ENCODE measurements at regions not wholly inside any gene's neighbourhood (a gene's known extent, or its start where the extent isn't known, plus 50 kb on each side); places are given as distances from the start of the nearest gene placed in this dataset.

DNA sequence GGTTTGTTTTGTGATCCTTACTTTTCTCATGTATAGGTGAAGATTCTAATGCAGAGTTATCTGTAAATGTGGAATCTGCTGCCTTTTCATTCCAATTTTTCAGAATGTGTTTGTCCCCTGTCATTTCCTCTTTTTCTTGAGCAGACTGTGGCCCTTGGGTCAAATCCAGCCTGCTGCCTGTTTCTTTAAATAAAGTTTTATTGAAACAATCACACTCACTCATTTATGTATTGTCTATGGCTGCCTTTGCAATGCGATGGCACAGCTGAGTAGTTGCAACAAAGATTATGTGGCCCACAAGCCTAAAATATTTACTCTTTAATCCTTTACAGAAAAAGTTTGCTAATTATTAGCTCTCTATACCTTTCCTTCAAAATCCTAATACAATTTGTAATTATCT, 116.3 kb upstream of the NPHP3 start:
- peaks cover 18 to 51% of the 10 kb centered on the region in 2 donors for H3K27me3 Mint-ChIP-seq
- no peaks in the 10 kb centered on the region for H3K9me3 Mint-ChIP-seq
- no peak overlapping the region for H3K27ac Mint-ChIP-seq
- no peaks in the 10 kb centered on the region for H3K36me3 Mint-ChIP-seq (ENCODE audit: insufficient read depth)
- no peak overlapping the region for H3K4me3 Mint-ChIP-seq
- no peak for DNase-seq
- H3K4me1 Mint-ChIP-seq (ENCODE audit: low read depth in 2 of 2): no peaks in the 10 kb centered on the region
- ATAC-seq (replicated peaks): no peak

DNA sequence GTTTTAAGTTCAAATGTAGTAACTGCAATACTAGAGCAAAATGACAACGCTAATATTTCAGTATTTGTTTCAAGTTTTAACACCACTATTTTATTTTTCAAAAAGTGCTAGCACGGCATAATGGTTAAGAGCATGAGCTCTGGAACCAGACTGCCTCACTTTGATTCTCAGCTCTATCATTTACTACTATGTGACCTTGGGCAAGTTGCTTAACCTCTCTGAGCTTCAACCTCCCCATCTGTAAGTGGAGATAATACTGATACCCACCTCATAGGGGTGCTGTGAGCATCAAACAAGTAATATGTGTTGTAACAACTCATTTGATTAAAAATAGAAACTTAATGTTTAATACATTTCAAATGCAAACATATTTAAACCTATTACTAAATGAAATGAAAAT, 115.4 kb upstream of the NPHP3 start:
- ATAC-seq (replicated peaks) (no peak), DNase-seq (no peak)
- no peaks in the 10 kb centered on the region for H3K9me3 Mint-ChIP-seq
- no peak overlapping the region for H3K4me3 Mint-ChIP-seq
- H3K36me3 Mint-ChIP-seq (ENCODE audit: insufficient read depth): no peaks in the 10 kb centered on the region
- H3K27me3 Mint-ChIP-seq: peaks cover 15 to 44% of the 10 kb centered on the region in 2 donors
- H3K27ac Mint-ChIP-seq: no peak overlapping the region
- no peaks in the 10 kb centered on the region for H3K4me1 Mint-ChIP-seq (ENCODE audit: low read depth in 2 of 2)

DNA sequence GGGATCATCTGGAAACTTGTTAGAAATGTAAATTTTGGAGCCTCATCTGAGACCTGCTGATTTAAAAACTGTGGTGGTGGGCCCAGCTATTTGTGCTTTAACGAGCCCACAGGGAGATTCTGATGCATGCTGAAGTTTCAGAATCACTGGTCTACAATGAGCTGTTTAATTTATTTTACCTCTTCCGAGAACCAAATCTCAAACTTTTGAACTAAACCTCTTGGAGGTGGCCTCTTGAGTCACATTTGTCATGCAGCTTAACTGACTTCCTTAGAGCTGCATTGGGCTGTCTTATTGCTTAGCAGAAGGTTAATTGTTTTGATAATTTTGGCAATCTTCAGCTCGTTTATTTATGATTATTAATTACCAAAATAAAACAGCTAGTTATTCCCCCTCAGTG, 112.1 kb upstream of the NPHP3 start:
- Mint-ChIP-seq H3K9me3 (no peaks in the 10 kb centered on the region), H3K27me3 (peaks cover 6 to 19% of the 10 kb centered on the region in 2 donors), H3K36me3 (ENCODE audit: insufficient read depth) (no peaks in the 10 kb centered on the region), H3K4me3 (no peak overlapping the region), H3K27ac (no peak overlapping the region), H3K4me1 (ENCODE audit: low read depth in 2 of 2) (no peaks in the 10 kb centered on the region)
- ATAC-seq (replicated peaks) (no peak), DNase-seq (no peak)

DNA sequence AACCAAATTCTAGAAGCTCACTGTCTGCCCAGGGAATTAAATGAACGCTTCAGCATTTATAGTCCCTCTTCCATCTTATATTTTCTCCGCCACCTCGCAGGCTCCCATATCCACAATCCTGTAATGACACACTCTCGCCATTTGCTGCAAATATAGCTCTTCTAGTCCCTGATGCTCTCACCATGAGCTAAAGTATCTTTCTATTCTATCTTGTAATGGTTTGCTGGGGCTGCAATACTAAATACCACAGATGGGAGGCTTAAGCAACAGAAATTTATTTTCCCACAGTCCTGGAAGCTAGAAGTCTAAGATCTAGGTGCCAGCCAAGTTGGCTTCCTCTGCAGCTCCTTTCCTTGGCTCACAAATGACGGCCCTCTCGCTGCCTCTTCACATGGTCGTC, 106.9 kb upstream of the NPHP3 start:
- H3K27me3 Mint-ChIP-seq: peaks cover 0 to 5% of the 10 kb centered on the region in 2 donors

DNA sequence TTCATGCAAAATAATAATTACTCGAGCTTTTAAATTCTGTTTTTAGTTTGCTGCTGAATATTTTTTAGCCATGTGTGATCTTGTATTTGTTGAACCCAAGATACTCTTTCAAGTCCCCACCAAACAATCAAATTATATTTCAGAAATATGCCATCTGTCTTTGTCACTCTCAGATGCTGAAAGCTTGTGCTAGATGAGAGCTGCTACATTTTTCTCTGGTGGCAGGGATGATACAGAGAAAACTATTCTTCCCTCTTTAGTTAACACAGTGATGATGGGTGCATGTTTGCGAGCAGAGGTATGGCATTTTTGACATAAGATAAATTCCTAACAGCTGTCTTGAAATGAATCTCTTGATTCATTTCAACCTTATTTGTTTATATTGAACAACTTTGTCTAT, 100.6 kb upstream of the NPHP3 start:
- ATAC-seq (replicated peaks) (no peak), DNase-seq (no peak)
- no peak overlapping the region for H3K27ac Mint-ChIP-seq
- no peaks in the 10 kb centered on the region for H3K36me3 Mint-ChIP-seq (ENCODE audit: insufficient read depth)
- H3K27me3 Mint-ChIP-seq: peaks cover 6 to 10% of the 10 kb centered on the region in 2 donors
- H3K9me3 Mint-ChIP-seq: peaks cover 0 to 2% of the 10 kb centered on the region in 2 donors
- H3K4me3 Mint-ChIP-seq: no peak overlapping the region
- H3K4me1 Mint-ChIP-seq (ENCODE audit: low read depth in 2 of 2): no peaks in the 10 kb centered on the region

More for the DNA sequence above, 106.9 kb upstream of the NPHP3 start:
- H3K9me3 Mint-ChIP-seq: peaks cover 0 to 2% of the 10 kb centered on the region in 2 donors
- DNase-seq (no peak), ATAC-seq (replicated peaks) (no peak)
- H3K27ac Mint-ChIP-seq: no peak overlapping the region
- no peak overlapping the region for H3K4me3 Mint-ChIP-seq
- H3K4me1 Mint-ChIP-seq (ENCODE audit: low read depth in 2 of 2): no peaks in the 10 kb centered on the region
- H3K36me3 Mint-ChIP-seq (ENCODE audit: insufficient read depth): no peaks in the 10 kb centered on the region

DNA sequence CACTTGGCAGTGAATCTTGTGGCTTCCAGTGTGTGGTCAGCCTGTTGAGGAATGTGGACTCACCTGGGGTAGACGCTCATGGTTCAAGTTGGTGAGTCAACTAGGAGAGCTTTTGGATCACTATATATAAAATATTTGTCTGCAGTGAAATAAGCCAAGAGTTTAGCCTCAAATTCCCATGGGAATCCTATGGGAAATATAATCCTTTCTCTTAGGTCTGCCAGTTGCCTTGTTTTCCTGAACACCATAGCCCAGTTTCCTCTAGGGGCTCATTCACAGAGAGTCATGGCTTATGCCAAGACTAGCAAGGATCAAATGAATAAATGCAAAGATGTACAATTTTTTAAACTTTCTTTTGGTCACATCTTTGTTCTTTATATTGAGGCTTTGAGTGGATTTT, 100.1 kb upstream of the NPHP3 start:
- Mint-ChIP-seq H3K27me3 (peaks cover 6 to 15% of the 10 kb centered on the region in 2 donors), H3K4me1 (ENCODE audit: low read depth in 2 of 2) (no peaks in the 10 kb centered on the region), H3K27ac (no peak overlapping the region), H3K4me3 (no peak overlapping the region), H3K9me3 (peaks cover 0 to 2% of the 10 kb centered on the region in 2 donors), H3K36me3 (ENCODE audit: insufficient read depth) (no peaks in the 10 kb centered on the region)
- ATAC-seq (replicated peaks) (no peak), DNase-seq (no peak)

DNA sequence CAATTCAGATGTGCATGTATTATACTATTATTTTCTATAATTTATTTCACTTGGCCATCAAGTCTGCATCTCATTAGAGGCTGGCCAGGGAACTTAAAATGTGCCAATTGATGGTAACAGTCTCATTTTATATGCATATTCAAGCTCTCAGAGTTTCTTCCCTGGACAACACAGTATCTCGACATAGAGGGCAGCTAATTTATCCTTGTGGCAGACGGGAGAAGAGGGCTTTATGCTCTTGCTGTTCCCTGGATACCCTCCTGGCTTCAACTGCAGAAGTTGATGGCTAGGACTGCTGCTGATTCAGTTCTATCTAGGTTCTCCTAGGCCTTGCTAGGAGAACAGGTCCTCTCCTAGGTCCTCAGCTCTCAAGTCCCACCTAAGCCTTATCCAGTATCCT, 99.1 kb upstream of the NPHP3 start:
- Mint-ChIP-seq H3K4me1 (ENCODE audit: low read depth in 2 of 2) (no peaks in the 10 kb centered on the region), H3K36me3 (ENCODE audit: insufficient read depth) (no peaks in the 10 kb centered on the region), H3K4me3 (no peak overlapping the region), H3K9me3 (peaks cover 0 to 2% of the 10 kb centered on the region in 2 donors), H3K27ac (no peak overlapping the region), H3K27me3 (peaks cover 12 to 15% of the 10 kb centered on the region in 2 donors)
- no peak for ATAC-seq (replicated peaks)
- no peak for DNase-seq

DNA sequence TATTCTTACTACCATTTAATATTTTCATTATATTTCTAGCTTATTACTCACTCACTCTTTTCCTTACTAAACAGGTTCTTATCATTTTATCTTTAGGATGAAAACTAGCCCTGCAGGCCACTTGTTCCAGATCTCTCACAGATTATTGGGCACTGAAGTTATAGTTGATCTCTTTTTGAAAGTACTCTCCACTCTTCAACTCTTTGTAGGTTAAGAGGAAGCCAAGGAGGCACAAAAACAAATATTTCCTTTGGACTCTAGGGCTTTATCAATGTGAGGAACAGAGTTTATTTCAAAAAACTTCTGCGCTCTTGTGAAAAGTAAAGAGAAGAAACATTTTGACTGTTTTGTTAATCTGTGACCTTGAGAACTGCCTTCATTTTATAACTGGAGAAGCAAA, 96.0 kb upstream of the NPHP3 start:
- ATAC-seq (replicated peaks): no peak
- H3K27me3 Mint-ChIP-seq: peaks cover 14 to 20% of the 10 kb centered on the region in 2 donors
- no peaks in the 10 kb centered on the region for H3K36me3 Mint-ChIP-seq (ENCODE audit: insufficient read depth)
- no peaks in the 10 kb centered on the region for H3K4me1 Mint-ChIP-seq (ENCODE audit: low read depth in 2 of 2)
- peaks cover 2 to 4% of the 10 kb centered on the region in 2 donors for H3K9me3 Mint-ChIP-seq
- H3K27ac Mint-ChIP-seq: no peak overlapping the region
- no peak for DNase-seq
- H3K4me3 Mint-ChIP-seq: no peak overlapping the region

DNA sequence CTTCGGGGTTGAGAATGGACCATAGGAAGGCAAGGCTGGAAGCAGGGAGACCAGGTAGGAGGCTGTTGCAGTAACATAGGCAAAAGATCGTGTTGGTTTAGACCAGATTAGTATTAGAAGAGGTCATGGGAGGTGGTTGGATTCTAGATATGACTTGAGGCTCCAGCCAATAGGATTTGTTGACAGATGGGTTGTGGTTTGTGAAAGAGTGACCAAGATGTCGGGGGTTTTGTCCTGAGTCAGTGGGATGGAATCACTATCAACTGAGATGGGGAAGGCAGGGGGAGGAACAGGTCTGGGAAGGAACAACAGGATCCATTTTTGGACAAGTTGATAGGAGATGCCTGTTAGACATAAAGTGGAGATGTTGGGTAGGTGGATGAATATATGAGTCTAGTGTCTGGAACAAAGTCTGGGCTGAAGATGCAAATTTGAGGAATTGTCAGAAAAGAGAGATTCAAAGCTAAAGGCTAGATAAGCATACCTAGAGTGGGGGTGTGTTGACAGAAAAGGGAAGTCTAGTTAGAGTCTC, 95.5 kb upstream of the NPHP3 start:
- Mint-ChIP-seq H3K36me3 (ENCODE audit: insufficient read depth) (no peaks in the 10 kb centered on the region), H3K27me3 (peaks cover 16 to 23% of the 10 kb centered on the region in 2 donors), H3K4me3 (no peak overlapping the region), H3K27ac (no peak overlapping the region), H3K4me1 (ENCODE audit: low read depth in 2 of 2) (no peaks in the 10 kb centered on the region), H3K9me3 (peaks cover 3 to 7% of the 10 kb centered on the region in 2 donors)
- ATAC-seq (replicated peaks): no peak
- DNase-seq: no peak

DNA sequence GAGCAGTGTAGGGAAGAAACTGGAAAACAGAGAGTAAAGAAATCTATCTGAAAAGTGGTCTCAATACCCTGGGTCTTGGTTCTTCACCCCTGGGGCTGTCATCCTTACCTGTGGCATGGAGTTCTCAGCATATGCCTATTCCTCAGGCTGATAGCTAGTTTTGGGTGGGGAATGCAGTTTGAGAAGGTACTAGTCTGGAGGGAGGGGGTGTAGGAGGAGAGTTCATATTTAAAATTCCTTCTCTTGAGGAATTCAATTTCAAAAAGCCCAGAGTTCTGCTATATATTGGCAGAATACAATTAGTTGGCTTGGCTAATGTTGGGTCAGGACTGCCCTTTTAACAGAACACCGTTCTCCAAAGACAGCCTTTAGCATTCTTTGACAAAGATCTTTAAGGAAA, 82.9 kb upstream of the NPHP3 start:
- no peak overlapping the region for H3K4me3 Mint-ChIP-seq
- DNase-seq (no peak), ATAC-seq (replicated peaks) (no peak)
- no peaks in the 10 kb centered on the region for H3K36me3 Mint-ChIP-seq (ENCODE audit: insufficient read depth)
- no peaks in the 10 kb centered on the region for H3K4me1 Mint-ChIP-seq (ENCODE audit: low read depth in 2 of 2)
- no peaks in the 10 kb centered on the region for H3K9me3 Mint-ChIP-seq
- H3K27ac Mint-ChIP-seq: no peak overlapping the region
- H3K27me3 Mint-ChIP-seq: peaks cover 0 to 6% of the 10 kb centered on the region in 2 donors

DNA sequence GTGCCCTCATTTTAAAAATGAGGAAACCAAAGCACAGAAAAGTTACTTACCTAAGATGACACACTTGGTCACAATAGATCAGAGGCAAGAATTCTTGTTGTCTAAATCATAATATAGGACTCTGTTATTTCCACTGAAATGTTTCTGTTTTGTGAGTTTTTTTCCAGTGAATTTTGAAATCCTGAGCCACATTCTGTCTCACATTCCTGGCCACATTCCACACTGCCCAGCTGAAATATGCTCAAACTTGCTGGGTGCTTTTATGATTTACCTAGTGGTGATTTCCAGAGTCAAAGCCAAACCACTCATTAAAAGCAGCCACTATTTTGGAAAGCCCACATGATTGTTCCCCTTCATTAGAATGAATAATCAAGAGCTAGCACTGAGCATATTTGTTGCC, 82.3 kb upstream of the NPHP3 start:
- no peak for DNase-seq
- H3K4me1 Mint-ChIP-seq (ENCODE audit: low read depth in 2 of 2): no peaks in the 10 kb centered on the region
- no peak overlapping the region for H3K4me3 Mint-ChIP-seq
- H3K36me3 Mint-ChIP-seq (ENCODE audit: insufficient read depth): no peaks in the 10 kb centered on the region
- H3K9me3 Mint-ChIP-seq: no peaks in the 10 kb centered on the region
- ATAC-seq (replicated peaks): no peak
- peaks cover 0 to 6% of the 10 kb centered on the region in 2 donors for H3K27me3 Mint-ChIP-seq
- no peak overlapping the region for H3K27ac Mint-ChIP-seq

DNA sequence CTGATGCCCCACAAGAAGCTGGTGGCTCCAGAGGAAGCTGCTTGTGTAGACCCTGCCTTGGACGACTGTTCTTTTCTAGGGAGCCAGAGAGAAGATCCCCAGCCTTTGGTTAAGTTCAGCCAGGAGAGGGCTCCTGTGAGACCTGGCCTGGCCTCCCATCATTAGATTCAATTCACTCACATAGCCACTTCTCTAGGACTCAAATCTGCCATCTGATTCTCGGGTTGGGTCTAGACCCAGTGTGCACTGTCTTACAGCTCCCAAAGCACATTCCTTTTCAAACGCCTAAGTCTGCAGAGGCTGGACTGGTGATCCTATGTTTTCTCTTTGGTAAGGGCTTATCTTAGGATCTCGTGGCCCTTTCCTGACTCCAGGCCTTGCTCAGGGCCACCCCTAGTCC, 81.7 kb upstream of the NPHP3 start:
- no peak overlapping the region for H3K27ac Mint-ChIP-seq
- H3K36me3 Mint-ChIP-seq (ENCODE audit: insufficient read depth): no peaks in the 10 kb centered on the region
- H3K4me3 Mint-ChIP-seq: no peak overlapping the region
- no peak for ATAC-seq (replicated peaks)
- no peaks in the 10 kb centered on the region for H3K4me1 Mint-ChIP-seq (ENCODE audit: low read depth in 2 of 2)
- no peaks in the 10 kb centered on the region for H3K9me3 Mint-ChIP-seq
- DNase-seq: no peak
- peaks cover 0 to 6% of the 10 kb centered on the region in 2 donors for H3K27me3 Mint-ChIP-seq

DNA sequence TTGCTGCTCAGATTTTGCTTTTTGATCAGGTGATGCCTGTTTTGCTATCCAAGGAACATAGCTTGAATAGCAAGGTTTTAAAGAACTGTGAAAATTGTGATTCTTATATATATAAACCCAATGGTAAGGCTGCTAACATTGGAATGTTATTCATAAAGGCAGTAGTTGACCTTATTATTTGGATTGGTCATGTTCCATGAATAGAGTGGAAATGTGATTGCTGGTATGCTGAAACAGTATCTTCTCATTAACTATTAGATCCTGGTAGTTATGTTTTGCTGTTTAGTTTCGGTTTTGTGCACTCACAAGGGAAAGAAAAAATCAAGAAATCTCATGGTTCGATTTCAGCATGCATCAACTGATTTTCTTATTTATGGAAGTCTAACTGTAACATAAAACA, 78.7 kb upstream of the NPHP3 start:
- DNase-seq (no peak), ATAC-seq (replicated peaks) (no peak)
- H3K9me3 Mint-ChIP-seq: no peaks in the 10 kb centered on the region
- no peaks in the 10 kb centered on the region for H3K36me3 Mint-ChIP-seq (ENCODE audit: insufficient read depth)
- H3K27ac Mint-ChIP-seq: no peak overlapping the region
- H3K4me3 Mint-ChIP-seq: no peak overlapping the region
- peaks cover 6 to 9% of the 10 kb centered on the region in 2 donors for H3K27me3 Mint-ChIP-seq
- no peaks in the 10 kb centered on the region for H3K4me1 Mint-ChIP-seq (ENCODE audit: low read depth in 2 of 2)

DNA sequence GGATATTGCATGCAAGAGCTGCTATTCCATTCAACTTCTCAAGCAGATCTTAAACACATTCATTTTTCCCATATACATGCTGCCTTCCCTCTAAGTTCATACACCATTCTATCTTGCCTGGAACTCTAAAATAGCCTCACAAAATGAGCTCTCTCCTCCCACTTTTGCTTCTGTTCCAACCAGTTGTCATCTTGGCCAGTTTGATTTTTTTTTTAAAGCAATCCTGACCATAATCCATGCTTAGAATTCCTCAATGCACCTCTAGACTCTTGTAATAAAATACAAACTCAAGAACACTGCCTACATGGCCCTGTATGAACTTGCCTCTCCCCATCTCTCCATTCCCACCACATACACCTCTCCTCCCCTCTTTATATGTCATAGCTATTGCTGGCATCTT, 68.6 kb upstream of the NPHP3 start:
- DNase-seq (no peak), ATAC-seq (replicated peaks) (no peak)
- no peak overlapping the region for H3K4me3 Mint-ChIP-seq
- H3K4me1 Mint-ChIP-seq (ENCODE audit: low read depth in 2 of 2): no peaks in the 10 kb centered on the region
- no peaks in the 10 kb centered on the region for H3K9me3 Mint-ChIP-seq
- no peaks in the 10 kb centered on the region for H3K36me3 Mint-ChIP-seq (ENCODE audit: insufficient read depth)
- H3K27ac Mint-ChIP-seq: no peak overlapping the region
- H3K27me3 Mint-ChIP-seq: peaks cover 30 to 39% of the 10 kb centered on the region in 2 donors

DNA sequence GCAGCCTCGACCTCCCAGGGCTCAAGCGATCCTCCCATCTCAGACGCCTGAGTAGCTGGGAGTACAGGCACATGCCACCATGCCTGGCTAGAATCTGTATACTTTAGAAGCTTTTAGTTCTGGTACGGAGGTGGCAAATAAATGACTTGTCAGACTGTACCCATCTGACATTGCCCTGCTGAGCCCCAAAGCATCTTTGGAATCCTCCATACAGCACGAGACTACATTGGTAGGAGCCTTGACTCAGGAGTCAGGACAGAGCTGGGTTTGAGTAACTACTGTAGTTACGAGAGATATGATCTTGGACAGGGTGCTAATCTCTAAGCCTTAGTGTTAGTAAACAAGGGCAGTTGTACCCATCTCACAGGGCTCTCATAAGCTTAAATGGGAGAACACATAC, 67.8 kb upstream of the NPHP3 start:
- no peaks in the 10 kb centered on the region for H3K9me3 Mint-ChIP-seq
- no peaks in the 10 kb centered on the region for H3K36me3 Mint-ChIP-seq (ENCODE audit: insufficient read depth)
- no peak for ATAC-seq (replicated peaks)

More for the DNA sequence above, 67.8 kb upstream of the NPHP3 start:
- Mint-ChIP-seq H3K4me3 (no peak overlapping the region), H3K27ac (no peak overlapping the region), H3K27me3 (peaks cover 30 to 46% of the 10 kb centered on the region in 2 donors), H3K4me1 (ENCODE audit: low read depth in 2 of 2) (no peaks in the 10 kb centered on the region)
- DNase-seq: no peak

All from effector memory CD8-positive, alpha-beta T cell (primary cell).